Caco-2 (cell line): ENCODE measurements at regions not wholly inside any gene's neighbourhood (a gene's known extent, or its start where the extent isn't known, plus 50 kb on each side); places are given as distances from the start of the nearest gene placed in this dataset.

ENCODE experiments used
- BruUV-seq: library from RNA; stranded (reverse); fragments of 400-500 nt; replicated peaks from 2 replicates; lab custom pipeline; 2021; lab: Mats Ljungman, UMichigan
- CTCF ChIA-PET: fragments of 300-600 bp; sonication (Branson Sonifier 250); formaldehyde crosslinking; loops from one replicate; lab custom pipeline; 2022; ENCODE audit warnings: antibody characterized with exemption; lab: Charles Lee
- POLR2A ChIA-PET: fragments of 300-600 bp; sonication (Branson Sonifier 250); formaldehyde crosslinking; loops from one replicate; lab custom pipeline; 2022; ENCODE audit warnings: antibody characterized with exemption; lab: Charles Lee
- DNase-seq, 2 experiments: peaks; one replicate each; pipeline versions ENCODE4 v3.0.0 to v3.0.0-alpha.2; 2020 to 2022
- H3K27me3 ChIP-seq: replicated peaks from 2 replicates; pipeline ENCODE4 v1.6.0; 2011; ENCODE audit warnings: low read length; ENCODE audit not compliant: control insufficient read depth, insufficient read depth
- H3K36me3 ChIP-seq: 2 replicates; pipeline ENCODE4 v1.5.1; 2011; ENCODE audit warnings: low read length; ENCODE audit not compliant: control insufficient read depth, insufficient read depth
- H3K4me1 ChIP-seq: fragments of 250-450 bp; sonication (Bioruptor Pico); 2 replicates; pipeline ENCODE4 v1.5.1; 2020; ENCODE audit warnings: mild to moderate bottlenecking
- H3K4me3 ChIP-seq: 2 replicates; pipeline ENCODE4 v1.5.1; 2011; ENCODE audit warnings: low read depth, mild to moderate bottlenecking, control low read depth, low read length
- H3K9me3 ChIP-seq: fragments of 250-450 bp; sonication (Bioruptor Pico); 2 replicates; pipeline ENCODE4 v1.5.1; 2020; ENCODE audit warnings: mild to moderate bottlenecking, moderate library complexity
- H3K27ac Mint-ChIP-seq: one replicate; pipeline ENCODE4 v1.8.0; 2022; ENCODE audit warnings: mixed read lengths; ENCODE audit not compliant: unreplicated experiment
- H3K27me3 Mint-ChIP-seq: one replicate; pipeline ENCODE4 v1.8.0; 2022; ENCODE audit warnings: mixed read lengths; ENCODE audit not compliant: insufficient read depth, unreplicated experiment
- H3K36me3 Mint-ChIP-seq: one replicate; pipeline ENCODE4 v1.8.0; 2022; ENCODE audit warnings: mild to moderate bottlenecking, mixed read lengths; ENCODE audit not compliant: insufficient read depth, unreplicated experiment
- H3K4me1 Mint-ChIP-seq: one replicate; pipeline ENCODE4 v1.8.0; 2022; ENCODE audit warnings: low read depth, mixed read lengths; ENCODE audit not compliant: unreplicated experiment
- H3K4me3 Mint-ChIP-seq: one replicate; pipeline ENCODE4 v1.8.0; 2022; ENCODE audit warnings: mild to moderate bottlenecking, moderate library complexity, mixed read lengths; ENCODE audit not compliant: unreplicated experiment
- H3K9me3 Mint-ChIP-seq: one replicate; pipeline ENCODE4 v1.8.0; 2022; ENCODE audit warnings: mixed read lengths; ENCODE audit not compliant: unreplicated experiment
- CTCF ChIP-seq, 2 experiments: fragments of 200-600 bp in 1 of 2; IDR thresholded peaks; 1 replicate in 1 of 2; 2 replicates in 1 of 2; pipeline versions ENCODE4 v1.5.1 to v1.8.0; 2011 to 2022; ENCODE audit warnings: antibody characterized with exemption in 1 of 2, control low read depth in 1 of 2, inconsistent platforms in 1 of 2, low read depth in 1 of 2, low read length in 1 of 2, mild to moderate bottlenecking in 1 of 2, moderate library complexity in 1 of 2; ENCODE audit not compliant: insufficient read depth in 1 of 2, severe bottlenecking in 1 of 2, unreplicated experiment in 1 of 2
- intact Hi-C: fragments of 100-400 bp; cut with micrococcal nuclease; formaldehyde crosslinking; loops from one replicate; pipeline ENCODE4 v1.10.0; 2022; ENCODE audit not compliant: unreplicated experiment

- no TSS peak for BruUV-seq
- intact Hi-C loops: no loop called here
- Mint-ChIP-seq H3K4me3 (no peak overlapping the region), H3K9me3 (peaks cover 8% of the 10 kb centered on the region), H3K27ac (no peak overlapping the region), H3K27me3 (no peaks in the 10 kb centered on the region), H3K36me3 (no peaks in the 10 kb centered on the region), H3K4me1 (peaks cover 10% of the 10 kb centered on the region)
- H3K4me1 ChIP-seq: peaks cover 3% of the 10 kb centered on the region; the same call in 1 of the 2 replicates
- CTCF ChIA-PET: no interaction called here
- POLR2A ChIA-PET: no interaction called here
- no peak overlapping the region for H3K4me3 ChIP-seq
- H3K9me3 ChIP-seq: no peaks in the 10 kb centered on the region
- no peak for TF ChIP-seq CTCF (IDR thresholded peaks at IDR 0.05; ENCODE audit: insufficient read depth in 1 of 2, low read depth in 1 of 2, low read length in 1 of 2, severe bottlenecking in 1 of 2, unreplicated experiment in 1 of 2)
- DNase-seq: no peak
- H3K36me3 ChIP-seq: no peaks in the 10 kb centered on the region
- H3K27me3 ChIP-seq: no peaks in the 10 kb centered on the region
These were observed 131.2 kb downstream of the TRIML1 start for GRCh38 chr4:188270273-188271069.

- CTCF ChIA-PET: no interaction called here
- H3K36me3 ChIP-seq: no peaks in the 10 kb centered on the region
- no peak for TF ChIP-seq CTCF (IDR thresholded peaks at IDR 0.05; ENCODE audit: insufficient read depth in 1 of 2, low read depth in 1 of 2, low read length in 1 of 2, severe bottlenecking in 1 of 2, unreplicated experiment in 1 of 2)
These were observed 136.4 kb downstream of the TRIML1 start for GRCh38 chr4:188275686-188276085.

GRCh38 chr4:188279184-188279583 lies 139.9 kb downstream of the TRIML1 start:
- ChIA-PET CTCF (no interaction called here), POLR2A (no interaction called here)
- intact Hi-C loops: loop anchor here (2.0 kb wide), 1 partner anchor 50 kb away; no protein-coding TSS in a partner anchor
- Histone ChIP-seq H3K4me3 (no peak overlapping the region), H3K36me3 (no peaks in the 10 kb centered on the region), H3K27me3 (no peaks in the 10 kb centered on the region), H3K4me1 (peaks cover 1% of the 10 kb centered on the region; the same call in 1 of the 2 replicates), H3K9me3 (no peaks in the 10 kb centered on the region)
- no peak for TF ChIP-seq CTCF (IDR thresholded peaks at IDR 0.05; ENCODE audit: insufficient read depth in 1 of 2, low read depth in 1 of 2, low read length in 1 of 2, severe bottlenecking in 1 of 2, unreplicated experiment in 1 of 2)
- H3K27ac Mint-ChIP-seq: no peak overlapping the region
- H3K4me1 Mint-ChIP-seq: no peaks in the 10 kb centered on the region
- H3K27me3 Mint-ChIP-seq: no peaks in the 10 kb centered on the region
- H3K4me3 Mint-ChIP-seq: no peak overlapping the region
- DNase-seq: no peak
- BruUV-seq: no TSS peak
- no peaks in the 10 kb centered on the region for H3K9me3 Mint-ChIP-seq
- no peaks in the 10 kb centered on the region for H3K36me3 Mint-ChIP-seq

More at GRCh38 chr4:188275686-188276085, 136.4 kb downstream of the TRIML1 start:
- no peaks in the 10 kb centered on the region for H3K9me3 Mint-ChIP-seq
- H3K36me3 Mint-ChIP-seq: no peaks in the 10 kb centered on the region
- no peaks in the 10 kb centered on the region for H3K4me1 Mint-ChIP-seq
- intact Hi-C loops: no loop called here
- Histone ChIP-seq H3K27me3 (no peaks in the 10 kb centered on the region), H3K9me3 (no peaks in the 10 kb centered on the region), H3K4me3 (no peak overlapping the region), H3K4me1 (peaks cover 3% of the 10 kb centered on the region; the same call in 1 of the 2 replicates)
- H3K27ac Mint-ChIP-seq: no peak overlapping the region
- DNase-seq: no peak
- no TSS peak for BruUV-seq
- POLR2A ChIA-PET: no interaction called here
- no peaks in the 10 kb centered on the region for H3K27me3 Mint-ChIP-seq
- H3K4me3 Mint-ChIP-seq: no peak overlapping the region
